Nucleus accumbens (tissue), 56 donors: ENCODE measurements at regions not wholly inside any gene's neighbourhood (a gene's known extent, or its start where the extent isn't known, plus 50 kb on each side); places are given as distances from the start of the nearest gene placed in this dataset.

Source experiments
- DNase-seq, 56 donors: peaks; one replicate each; lab custom pipeline; 2025; lab: John Stamatoyannopoulos, UW

GRCh38 chr5:97907646-97908400 lies 724.8 kb upstream of the RIOK2 start:
- DNase-seq = no peak

GRCh38 chr5:97909541-97909940 lies 726.5 kb upstream of the RIOK2 start:
- no peak for DNase-seq

GRCh38 chr5:97914483-97914882 lies 731.4 kb upstream of the RIOK2 start:
- no peak for DNase-seq

GRCh38 chr5:97915106-97915505 lies 732.1 kb upstream of the RIOK2 start:
- no peak for DNase-seq

- no peak for DNase-seq
Observed at GRCh38 chr5:97918057-97918456, 735.0 kb upstream of the RIOK2 start.

GRCh38 chr5:97918620-97919019 lies 735.6 kb upstream of the RIOK2 start:
- DNase-seq = no peak

- DNase-seq = no peak
Observed at GRCh38 chr5:97919719-97920118, 736.7 kb upstream of the RIOK2 start.

- DNase-seq = no peak
Observed at GRCh38 chr5:97922776-97923175, 739.7 kb upstream of the RIOK2 start.

- DNase-seq = no peak
Observed at GRCh38 chr5:97923496-97923895, 740.4 kb upstream of the RIOK2 start.

GRCh38 chr5:97923997-97924396 lies 741.0 kb upstream of the RIOK2 start:
- no peak for DNase-seq

- DNase-seq = no peak
Observed at GRCh38 chr5:97929383-97929782, 746.3 kb upstream of the RIOK2 start.

- DNase-seq = no peak
Observed at GRCh38 chr5:97931829-97932228, 748.8 kb upstream of the RIOK2 start.

- DNase-seq = peak in 1 of 56 donors; percentile 0
Observed at GRCh38 chr5:97936231-97936630, 753.2 kb upstream of the RIOK2 start.

GRCh38 chr5:97937846-97938245 lies 754.8 kb upstream of the RIOK2 start:
- no peak for DNase-seq

GRCh38 chr5:97943036-97943435 lies 760.0 kb upstream of the RIOK2 start:
- no peak for DNase-seq

GRCh38 chr5:97951139-97951538 lies 768.1 kb upstream of the RIOK2 start:
- DNase-seq = no peak

- DNase-seq = no peak
Observed at GRCh38 chr5:97955450-97955849, 772.4 kb upstream of the RIOK2 start.

GRCh38 chr5:97967292-97967691 lies 784.2 kb upstream of the RIOK2 start:
- no peak for DNase-seq

- DNase-seq = no peak
Observed at GRCh38 chr5:97968346-97968745, 785.3 kb upstream of the RIOK2 start.

- DNase-seq = no peak
Observed at GRCh38 chr5:97979740-97980139, 793.7 kb upstream of the RGMB start.

- no peak for DNase-seq
Observed at GRCh38 chr5:97980291-97980690, 793.2 kb upstream of the RGMB start.

GRCh38 chr5:97986069-97986468 lies 787.4 kb upstream of the RGMB start:
- no peak for DNase-seq

- DNase-seq = peak in 3 of 56 donors; percentile 4 to 37 (median 18)
Observed at GRCh38 chr5:97991236-97991635, 782.2 kb upstream of the RGMB start.
